Amygdala (tissue), 56 donors: ENCODE measurements at regions not wholly inside any gene's neighbourhood (a gene's known extent, or its start where the extent isn't known, plus 50 kb on each side); places are given as distances from the start of the nearest gene placed in this dataset.

ENCODE experiments used
- DNase-seq, 56 donors: peaks; one replicate each; lab custom pipeline; 2025; lab: John Stamatoyannopoulos, UW

GRCh38 chr13:40101708-40102359 lies 446.4 kb downstream of the COG6 start:
- no peak for DNase-seq

- DNase-seq = no peak
These were observed 446.9 kb downstream of the COG6 start for GRCh38 chr13:40102360-40102727.

- peak in 29 of 56 donors; percentile 3 to 47 (median 19) for DNase-seq
These were observed 447.4 kb downstream of the COG6 start for GRCh38 chr13:40102854-40103253.

DNA sequence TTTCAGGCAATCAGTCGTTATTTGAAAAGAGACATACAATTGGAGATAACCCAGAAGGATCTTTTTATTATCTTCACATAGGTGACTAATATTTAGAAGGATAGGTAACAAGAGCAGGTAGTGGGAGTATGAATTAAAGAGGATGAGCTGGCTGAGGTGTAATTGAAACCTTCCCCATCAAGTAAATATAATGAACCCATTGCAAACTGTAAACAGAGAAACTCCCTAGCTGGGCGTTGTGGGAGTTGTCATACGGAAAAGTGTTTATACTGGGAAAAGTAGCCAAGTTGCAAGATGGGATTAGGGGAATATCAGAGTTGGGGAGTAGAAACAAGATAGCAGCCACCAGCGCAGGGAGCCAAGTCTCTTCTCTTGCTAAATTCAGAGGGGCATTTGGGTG lies 448.4 kb downstream of the COG6 start:
- DNase-seq = no peak

DNA sequence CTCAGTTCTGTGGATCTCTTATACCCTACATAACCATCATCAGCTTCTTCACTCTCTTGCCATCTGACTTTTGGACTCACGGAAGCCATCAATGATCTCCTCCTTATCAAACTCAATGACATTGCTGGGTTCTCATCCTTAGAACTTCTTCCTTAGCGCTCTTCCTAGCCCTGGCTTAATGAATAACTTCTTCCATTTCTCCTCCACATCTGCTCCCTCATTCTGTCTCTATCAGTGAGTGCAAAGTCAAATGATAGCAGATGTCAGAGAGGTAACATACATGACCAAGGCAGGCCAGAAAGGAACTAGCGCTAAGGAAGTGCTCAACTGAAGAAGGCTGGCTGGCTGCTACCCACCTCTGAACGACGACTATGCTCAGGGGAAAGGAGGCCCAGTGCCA lies 449.8 kb downstream of the COG6 start:
- no peak for DNase-seq

- DNase-seq = no peak
These were observed 453.9 kb downstream of the COG6 start for GRCh38 chr13:40109351-40109844.

- DNase-seq = no peak
These were observed 458.3 kb downstream of the COG6 start for GRCh38 chr13:40113643-40114304.

DNA sequence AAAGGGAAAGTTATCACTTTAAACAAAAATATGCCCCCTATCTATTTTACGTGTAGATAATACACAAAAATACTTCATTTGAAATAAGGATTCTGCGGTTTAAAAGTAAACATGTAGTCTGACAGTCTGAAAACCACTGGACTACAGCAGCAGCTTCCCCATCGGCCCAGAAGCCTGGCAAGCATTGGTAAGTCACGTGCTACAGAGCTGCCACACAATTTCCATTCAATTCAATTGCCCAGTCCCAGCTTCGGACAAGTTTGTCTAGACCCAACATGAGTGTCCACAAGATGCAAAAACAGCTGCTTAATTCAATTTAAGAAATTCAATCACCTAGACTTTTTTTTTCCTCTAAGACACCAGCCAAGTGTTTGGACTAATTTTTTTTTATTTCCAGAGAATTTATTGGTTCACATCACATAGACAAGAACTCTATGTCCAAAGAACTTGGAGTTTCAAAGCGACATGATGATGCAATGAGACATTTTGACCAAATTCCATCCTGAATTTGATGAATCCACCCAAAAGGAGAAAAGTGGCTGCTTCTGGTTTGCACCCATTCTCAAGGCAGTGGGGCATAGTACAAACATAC lies 458.9 kb downstream of the COG6 start:
- peak in 4 of 56 donors; percentile 2 to 33 (median 8) for DNase-seq

- DNase-seq = no peak
These were observed 460.0 kb downstream of the COG6 start for GRCh38 chr13:40115426-40115825.

- DNase-seq = peak in 1 of 56 donors; percentile 19
These were observed 460.5 kb downstream of the COG6 start for GRCh38 chr13:40116008-40116407.

DNA sequence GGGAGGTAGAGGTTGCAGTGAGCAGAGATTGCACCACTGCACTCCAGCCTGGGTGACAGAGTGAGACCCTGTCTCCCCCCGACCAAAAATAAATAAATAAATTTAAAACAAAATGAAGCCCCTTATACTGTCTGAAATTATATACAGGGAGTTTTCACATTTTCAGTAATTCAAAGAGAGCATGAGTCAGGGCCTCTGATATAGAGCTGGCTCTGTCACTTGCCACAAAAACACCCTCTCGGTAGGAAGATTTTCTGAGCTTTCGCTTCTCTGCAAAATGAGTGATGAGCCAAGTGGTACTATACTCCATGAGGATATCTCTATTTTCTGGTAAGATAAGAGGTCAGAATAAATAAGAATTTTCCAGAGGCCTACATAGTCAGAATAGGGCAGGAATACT lies 462.9 kb downstream of the COG6 start:
- no peak for DNase-seq

DNA sequence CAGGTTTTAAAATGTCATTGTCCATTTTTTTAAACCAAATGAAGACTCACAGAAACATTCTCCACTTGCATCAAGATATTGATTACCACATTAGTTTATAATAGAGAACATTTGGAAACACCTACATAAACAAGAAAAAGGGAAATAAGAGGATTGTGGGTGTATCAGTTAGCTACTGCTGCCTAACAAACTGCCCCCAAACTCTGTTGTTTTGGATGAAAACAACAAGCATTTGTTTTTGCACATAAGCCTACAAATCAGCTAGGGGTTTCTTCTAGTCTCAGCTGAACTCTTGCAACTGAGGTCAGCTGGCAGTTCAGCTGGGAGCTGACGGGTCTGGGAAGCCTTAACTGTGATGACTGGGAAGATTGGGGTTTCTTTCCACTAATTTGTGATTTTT lies 464.4 kb downstream of the COG6 start:
- DNase-seq = no peak

- DNase-seq = no peak
These were observed 464.8 kb downstream of the COG6 start for GRCh38 chr13:40120288-40120687.

GRCh38 chr13:40120781-40121180 lies 465.3 kb downstream of the COG6 start:
- DNase-seq = no peak

- DNase-seq = no peak
These were observed 466.3 kb downstream of the COG6 start for GRCh38 chr13:40121722-40122121.

- DNase-seq = no peak
These were observed 468.6 kb downstream of the COG6 start for GRCh38 chr13:40123962-40124632.

GRCh38 chr13:40124633-40125015 lies 469.2 kb downstream of the COG6 start:
- DNase-seq = no peak

GRCh38 chr13:40125336-40125735 lies 469.9 kb downstream of the COG6 start:
- DNase-seq = no peak

DNA sequence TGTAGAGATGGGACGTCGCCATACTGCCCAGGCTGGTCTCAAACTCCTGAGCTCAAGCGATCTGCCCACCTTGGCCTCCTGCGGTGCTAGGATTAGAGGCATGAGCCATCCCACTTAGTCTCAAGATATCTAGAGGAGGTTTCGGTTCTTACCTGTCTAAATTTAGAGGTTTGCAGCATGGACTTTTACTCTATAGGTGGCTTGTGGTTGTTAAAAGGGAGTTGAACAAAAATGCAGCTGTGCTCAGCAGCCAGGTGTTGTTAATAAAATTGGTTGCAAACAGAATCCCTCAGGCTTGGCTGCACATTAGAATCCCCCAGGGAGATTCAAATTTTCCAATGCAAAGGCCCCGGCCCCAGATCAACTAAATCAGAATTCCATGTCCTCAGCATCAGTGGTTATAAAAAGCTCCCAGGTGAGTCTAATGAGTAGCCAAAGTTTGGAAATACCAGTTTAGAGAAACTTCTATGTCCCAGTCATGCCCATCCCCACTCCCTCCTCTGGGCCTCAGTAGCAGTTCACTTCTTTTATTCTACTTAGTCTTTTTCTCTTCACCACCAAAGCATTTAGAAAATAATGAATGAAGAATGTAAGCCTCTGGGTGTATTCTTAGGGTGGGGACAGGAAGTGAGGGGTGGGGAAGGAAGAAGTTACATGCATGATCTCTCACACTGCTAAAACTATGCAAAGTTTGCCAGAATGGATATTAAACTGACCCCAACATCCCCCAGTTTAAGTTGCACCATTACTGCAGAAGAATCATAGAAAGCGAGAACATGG lies 471.0 kb downstream of the COG6 start:
- DNase-seq = no peak

DNA sequence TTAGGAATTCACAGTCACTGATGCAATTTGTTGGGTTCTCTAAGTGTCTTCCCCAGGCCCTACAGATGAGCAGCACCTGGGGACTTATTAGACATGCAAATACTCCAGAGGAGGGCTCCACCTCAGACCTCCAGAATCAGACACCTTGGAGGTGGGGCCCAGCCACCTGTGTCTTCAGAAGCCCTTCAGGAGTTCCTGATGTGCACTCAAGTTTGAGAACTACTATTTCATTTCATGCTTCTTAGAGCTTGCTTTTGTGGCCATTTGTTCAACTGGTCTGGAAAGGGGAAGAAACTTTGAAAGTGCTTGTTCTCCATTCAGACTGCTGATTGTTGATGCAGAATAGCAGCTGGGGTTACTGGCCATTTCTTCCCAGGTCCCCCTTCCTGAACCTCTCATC lies 472.0 kb downstream of the COG6 start:
- DNase-seq = no peak

- no peak for DNase-seq
These were observed 472.5 kb downstream of the COG6 start for GRCh38 chr13:40127925-40128324.
